SH-SY5Y (cell line): ENCODE measurements at regions not wholly inside any gene's neighbourhood (a gene's known extent, or its start where the extent isn't known, plus 50 kb on each side); places are given as distances from the start of the nearest gene placed in this dataset.

Experiments used
- GATA2 ChIP-seq: IDR thresholded peaks from 2 replicates; pipeline ENCODE4 v1.6.1; 2011; ENCODE audit warnings: mild to moderate bottlenecking, low read depth, low read length
- GATA3 ChIP-seq: IDR thresholded peaks from 2 replicates; pipeline ENCODE4 v1.6.1; 2011; ENCODE audit warnings: low read depth, mild to moderate bottlenecking, low read length, moderate library complexity

DNA sequence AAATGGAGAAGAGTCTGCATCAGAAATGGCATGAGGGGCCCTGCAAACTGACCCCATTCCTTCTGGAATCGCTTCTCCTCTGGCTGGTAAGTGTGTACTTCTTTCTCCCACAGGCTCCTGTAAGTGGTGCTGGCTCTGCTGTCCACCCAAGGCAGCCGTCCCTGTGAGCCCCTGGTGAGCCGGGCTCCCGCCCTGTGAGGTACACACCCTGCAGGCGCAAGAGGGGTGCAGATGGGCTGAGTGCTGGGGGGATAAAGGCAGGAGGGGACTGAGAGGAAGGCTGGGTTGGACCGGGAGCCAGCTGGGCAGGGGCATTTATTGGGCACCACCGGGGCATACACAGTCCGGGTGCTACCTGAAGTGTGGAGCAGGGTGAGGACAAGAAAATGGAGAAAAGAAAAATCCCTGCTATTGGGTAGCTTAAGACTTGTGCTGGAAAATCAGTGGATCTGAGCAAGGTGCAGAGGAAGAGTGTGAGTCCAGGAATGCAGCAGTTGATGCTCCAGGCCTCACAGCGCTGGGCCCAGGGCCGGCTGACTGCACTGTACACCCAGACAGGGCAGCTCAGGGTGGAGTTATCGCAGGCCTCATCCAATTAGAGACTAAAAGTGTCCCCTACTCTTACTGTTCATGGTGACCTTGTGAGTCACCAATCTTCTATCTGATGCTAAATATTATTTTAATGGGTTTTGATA lies 455.1 kb upstream of the B3GAT1 start:
- TF ChIP-seq GATA2 (no peak), GATA3 (no peak)
